NCI-H69 (cell line): ENCODE measurements at regions not wholly inside any gene's neighbourhood (a gene's known extent, or its start where the extent isn't known, plus 50 kb on each side); places are given as distances from the start of the nearest gene placed in this dataset.

Experiments used
- DNase-seq: peaks from one replicate; lab custom pipeline; 2025; lab: John Stamatoyannopoulos, UW

- no peak for DNase-seq
Measured at GRCh38 chr2:151156431-151156830, 105.2 kb downstream of the RBM43 start.

- DNase-seq = no peak
Measured at GRCh38 chr2:151153601-151154000, 108.1 kb downstream of the RBM43 start.

- peak; percentile 13 for DNase-seq
Measured at GRCh38 chr2:151150331-151151320, 111.0 kb downstream of the RBM43 start.

GRCh38 chr2:151138507-151138906, 123.2 kb downstream of the RBM43 start:
- DNase-seq = no peak

- DNase-seq = no peak
Measured at GRCh38 chr2:151137526-151137925, 124.1 kb downstream of the RBM43 start.

- peak; percentile 6 for DNase-seq
Measured at GRCh38 chr2:151120011-151120410, 141.7 kb downstream of the RBM43 start.

GRCh38 chr2:151119374-151119773, 142.3 kb downstream of the RBM43 start:
- no peak for DNase-seq

GRCh38 chr2:151118269-151118668, 143.4 kb downstream of the RBM43 start:
- no peak for DNase-seq

GRCh38 chr2:151114874-151115273, 146.8 kb downstream of the RBM43 start:
- no peak for DNase-seq

GRCh38 chr2:151113318-151113717, 148.3 kb downstream of the RBM43 start:
- no peak for DNase-seq

GRCh38 chr2:151111599-151112278, 149.9 kb downstream of the RBM43 start:
- DNase-seq = no peak

- no peak for DNase-seq
Measured at GRCh38 chr2:151106805-151107506, 154.7 kb downstream of the RBM43 start.

- no peak for DNase-seq
Measured at GRCh38 chr2:151103551-151103950, 158.1 kb downstream of the RBM43 start.

- no peak for DNase-seq
Measured at GRCh38 chr2:151102226-151102625, 159.4 kb downstream of the RBM43 start.

GRCh38 chr2:151098841-151099240, 162.8 kb downstream of the RBM43 start:
- DNase-seq = no peak

GRCh38 chr2:151097895-151098294, 163.8 kb downstream of the RBM43 start:
- no peak for DNase-seq

GRCh38 chr2:151097128-151097527, 164.5 kb downstream of the RBM43 start:
- DNase-seq = no peak

- no peak for DNase-seq
Measured at GRCh38 chr2:151096235-151096634, 165.4 kb downstream of the RBM43 start.

- DNase-seq = no peak
Measured at GRCh38 chr2:151095463-151095862, 166.2 kb downstream of the RBM43 start.

- no peak for DNase-seq
Measured at GRCh38 chr2:151091583-151091982, 170.1 kb downstream of the RBM43 start.

- no peak for DNase-seq
Measured at GRCh38 chr2:151087377-151087776, 174.3 kb downstream of the RBM43 start.

GRCh38 chr2:151085181-151085611, 176.5 kb downstream of the RBM43 start:
- no peak for DNase-seq
